ENCODE measurements at regions not wholly inside any gene's neighbourhood (a gene's known extent, or its start where the extent isn't known, plus 50 kb on each side); places are given as distances from the start of the nearest gene placed in this dataset.

GRCh38 chr16:63516394-63516793 is 1480.2 kb upstream of the CDH8 start:
- no peak for TF ChIP-seq PRDM15 (CRISPR knock-in tag; IDR thresholded peaks at IDR 0.05)
- TF ChIP-seq IKZF1 (conservative IDR thresholded peaks at IDR 0.05) = no peak
- TF ChIP-seq ATF3 (IDR thresholded peaks at IDR 0.05; ENCODE audit: borderline replicate concordance, extremely low read depth, low read depth, low read length) = no peak
- no peak for TF ChIP-seq MYC (IDR thresholded peaks at IDR 0.05; ENCODE audit: insufficient read depth, insufficient read length, insufficient replicate concordance, low read length, severe bottlenecking)
